ENCODE measurements at regions not wholly inside any gene's neighbourhood (a gene's known extent, or its start where the extent isn't known, plus 50 kb on each side); places are given as distances from the start of the nearest gene placed in this dataset.
"Not testable (repeated sequence)": the region's sequence is repeated elsewhere in the genome, so short reads cannot be mapped to it uniquely, and the experiment has no call there.

DNA sequence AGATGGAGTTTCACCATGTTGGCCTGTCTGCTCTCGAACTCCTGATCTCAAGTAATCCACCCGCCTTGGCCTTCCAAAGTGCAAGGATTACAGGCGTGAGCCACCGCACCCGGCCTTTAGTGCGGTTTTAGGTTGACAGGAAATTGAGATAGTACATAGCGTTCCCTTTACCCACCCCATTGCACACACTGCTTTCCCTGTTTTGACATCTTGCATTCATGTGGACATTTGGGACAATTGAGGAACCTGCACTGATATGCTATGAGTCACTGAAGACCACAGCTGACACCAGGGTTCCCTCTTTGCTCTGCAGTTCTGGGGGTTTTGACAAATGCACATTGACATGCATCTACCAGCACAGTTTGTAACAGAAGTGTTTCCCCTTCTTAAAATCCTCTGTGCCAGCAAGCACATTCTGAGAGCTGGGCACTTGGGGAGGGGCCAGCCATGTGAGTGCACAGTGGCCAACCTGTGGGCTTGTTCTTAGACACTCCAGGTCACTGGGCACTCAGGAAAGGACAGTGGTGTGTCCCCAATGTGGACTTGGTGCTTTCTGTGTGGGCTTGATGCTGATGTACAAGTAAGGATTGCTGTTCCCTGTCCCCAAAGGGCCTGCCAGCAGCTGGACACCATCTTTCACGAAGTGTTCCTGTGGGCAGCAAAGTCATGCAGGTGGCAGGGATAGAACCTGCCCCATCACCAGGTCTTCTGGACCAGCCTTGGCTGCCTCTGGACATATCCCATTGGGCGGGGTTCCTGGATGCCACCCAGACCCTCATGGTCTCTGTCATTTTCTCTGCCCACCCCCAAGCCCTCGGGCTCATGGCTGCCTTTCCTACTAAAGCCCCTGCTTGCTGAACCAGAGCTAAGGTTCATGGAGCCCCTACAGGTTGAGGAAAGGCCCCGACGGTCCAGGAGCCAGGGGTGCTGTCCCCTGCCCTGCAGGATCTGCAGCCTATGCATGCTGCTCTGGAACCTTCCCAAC is 579.8 kb downstream of the GLRX3 start:
- Histone ChIP-seq H3K4me1 (ENCODE audit: insufficient read depth, low read length, severe bottlenecking) (no peaks in the 10 kb centered on the region), H3K9me2 (ENCODE audit: low read depth, low read length) (no peaks in the 10 kb centered on the region), H3K4me2 (ENCODE audit: low read length) (no peak overlapping the region), H3F3A (ENCODE audit: insufficient read depth, low read length) (no peaks in the 10 kb centered on the region), H2AFZ (ENCODE audit: low read length) (no peak overlapping the region), H3K9me3 (ENCODE audit: low read length) (no peaks in the 10 kb centered on the region), H3K9ac (ENCODE audit: low read length) (no peak overlapping the region), H3K4me3 (ENCODE audit: low read depth, low read length, poor library complexity, severe bottlenecking) (no peak overlapping the region), H3K27me3 (ENCODE audit: insufficient read depth, low read length) (no peaks in the 10 kb centered on the region), H4K20me1 (ENCODE audit: insufficient read depth, low read length) (no peaks in the 10 kb centered on the region), H3K27ac (ENCODE audit: low read depth, low read length, poor library complexity, severe bottlenecking) (no peak overlapping the region), H3K36me3 (ENCODE audit: insufficient read depth, low read length) (no peaks in the 10 kb centered on the region), H3K79me2 (ENCODE audit: insufficient read depth, low read length) (no peaks in the 10 kb centered on the region)
- TF ChIP-seq, protein P1, sequence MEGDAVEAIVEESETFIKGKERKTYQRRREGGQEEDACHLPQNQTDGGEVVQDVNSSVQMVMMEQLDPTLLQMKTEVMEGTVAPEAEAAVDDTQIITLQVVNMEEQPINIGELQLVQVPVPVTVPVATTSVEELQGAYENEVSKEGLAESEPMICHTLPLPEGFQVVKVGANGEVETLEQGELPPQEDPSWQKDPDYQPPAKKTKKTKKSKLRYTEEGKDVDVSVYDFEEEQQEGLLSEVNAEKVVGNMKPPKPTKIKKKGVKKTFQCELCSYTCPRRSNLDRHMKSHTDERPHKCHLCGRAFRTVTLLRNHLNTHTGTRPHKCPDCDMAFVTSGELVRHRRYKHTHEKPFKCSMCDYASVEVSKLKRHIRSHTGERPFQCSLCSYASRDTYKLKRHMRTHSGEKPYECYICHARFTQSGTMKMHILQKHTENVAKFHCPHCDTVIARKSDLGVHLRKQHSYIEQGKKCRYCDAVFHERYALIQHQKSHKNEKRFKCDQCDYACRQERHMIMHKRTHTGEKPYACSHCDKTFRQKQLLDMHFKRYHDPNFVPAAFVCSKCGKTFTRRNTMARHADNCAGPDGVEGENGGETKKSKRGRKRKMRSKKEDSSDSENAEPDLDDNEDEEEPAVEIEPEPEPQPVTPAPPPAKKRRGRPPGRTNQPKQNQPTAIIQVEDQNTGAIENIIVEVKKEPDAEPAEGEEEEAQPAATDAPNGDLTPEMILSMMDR (IDR thresholded peaks at IDR 0.05; ENCODE audit: low read length), result no peak
- TF ChIP-seq EZH2 (IDR thresholded peaks at IDR 0.05; ENCODE audit: borderline replicate concordance, low read length), result no peak

DNA sequence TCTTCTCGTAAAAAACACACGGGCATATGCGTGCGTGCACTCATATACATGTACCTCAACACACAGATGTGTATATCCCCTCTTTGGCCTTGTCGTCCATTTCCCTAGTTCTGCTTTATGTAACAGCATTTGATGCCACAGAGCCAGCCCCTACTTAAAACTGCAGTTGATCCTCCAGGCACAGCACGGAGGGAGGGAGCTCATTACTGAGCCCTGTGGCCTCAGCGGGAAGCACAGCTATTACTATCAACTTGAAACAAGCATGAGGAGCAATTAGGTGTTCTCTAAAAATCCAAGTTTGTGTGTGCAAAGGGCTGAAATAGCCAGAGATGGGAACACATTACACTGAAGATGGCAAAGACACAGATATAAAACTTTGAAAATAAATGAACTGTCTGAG is 580.9 kb downstream of the GLRX3 start:
- Histone ChIP-seq H3K36me3 (ENCODE audit: insufficient read depth, low read length) (no peaks in the 10 kb centered on the region), H3K9me3 (ENCODE audit: low read length) (no peaks in the 10 kb centered on the region), H3K79me2 (ENCODE audit: insufficient read depth, low read length) (no peaks in the 10 kb centered on the region), H3K9me2 (ENCODE audit: low read depth, low read length) (no peaks in the 10 kb centered on the region), H3F3A (ENCODE audit: insufficient read depth, low read length) (no peaks in the 10 kb centered on the region), H3K4me3 (ENCODE audit: low read depth, low read length, poor library complexity, severe bottlenecking) (no peak overlapping the region), H3K27me3 (ENCODE audit: insufficient read depth, low read length) (no peaks in the 10 kb centered on the region), H4K20me1 (ENCODE audit: insufficient read depth, low read length) (no peaks in the 10 kb centered on the region), H2AFZ (ENCODE audit: low read length) (no peak overlapping the region), H3K4me1 (ENCODE audit: insufficient read depth, low read length, severe bottlenecking) (no peaks in the 10 kb centered on the region), H3K9ac (ENCODE audit: low read length) (no peak overlapping the region), H3K4me2 (ENCODE audit: low read length) (no peak overlapping the region), H3K27ac (ENCODE audit: low read depth, low read length, poor library complexity, severe bottlenecking) (no peak overlapping the region)
- TF ChIP-seq, protein P1 (IDR thresholded peaks at IDR 0.05; ENCODE audit: low read length), result no peak
- TF ChIP-seq EZH2 (IDR thresholded peaks at IDR 0.05; ENCODE audit: borderline replicate concordance, low read length), result no peak

DNA sequence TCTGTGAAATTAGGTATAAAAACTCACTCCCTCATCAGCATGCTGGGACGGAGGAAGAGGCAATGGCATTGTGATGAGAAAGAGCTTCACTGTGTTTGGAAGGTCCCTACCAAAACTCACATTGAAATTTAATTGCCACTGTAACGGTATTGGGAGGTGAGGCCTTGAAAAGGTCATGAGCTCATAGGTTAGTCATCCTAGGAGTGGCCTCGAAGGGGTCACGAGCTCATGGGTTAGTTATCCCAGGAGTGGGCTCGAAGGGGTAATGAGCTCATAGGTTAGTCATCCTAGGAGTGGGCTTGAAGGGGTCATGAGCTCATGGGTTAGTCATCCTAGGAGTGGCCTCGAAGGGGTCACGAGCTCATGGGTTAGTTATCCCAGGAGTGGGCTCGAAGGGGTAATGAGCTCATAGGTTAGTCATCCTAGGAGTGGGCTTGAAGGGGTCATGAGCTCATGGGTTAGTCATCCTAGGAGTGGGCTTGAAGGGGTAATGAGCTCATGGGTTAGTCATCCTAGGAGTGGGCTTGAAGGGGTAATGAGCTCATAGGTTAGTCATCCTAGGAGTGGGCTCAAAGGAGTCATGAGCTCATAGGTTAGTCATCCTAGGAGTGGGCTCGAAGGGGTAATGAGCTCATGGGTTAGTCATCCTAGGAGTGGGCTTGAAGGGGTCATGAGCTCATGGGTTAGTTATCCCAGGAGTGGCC is 582.7 kb downstream of the GLRX3 start:
- H3K4me3 ChIP-seq (ENCODE audit: low read depth, low read length, poor library complexity, severe bottlenecking); H3K4me2 ChIP-seq (ENCODE audit: low read length); H2AFZ ChIP-seq (ENCODE audit: low read length); H3K4me1 ChIP-seq (ENCODE audit: insufficient read depth, low read length, severe bottlenecking); H3K27me3 ChIP-seq (ENCODE audit: insufficient read depth, low read length); H3K79me2 ChIP-seq (ENCODE audit: insufficient read depth, low read length); H3F3A ChIP-seq (ENCODE audit: insufficient read depth, low read length); H3K27ac ChIP-seq (ENCODE audit: low read depth, low read length, poor library complexity, severe bottlenecking); H3K36me3 ChIP-seq (ENCODE audit: insufficient read depth, low read length); H3K9ac ChIP-seq (ENCODE audit: low read length); H3K9me3 ChIP-seq (ENCODE audit: low read length); H3K9me2 ChIP-seq (ENCODE audit: low read depth, low read length); H4K20me1 ChIP-seq (ENCODE audit: insufficient read depth, low read length): not testable (repeated sequence)
